ENCODE measurements at regions not wholly inside any gene's neighbourhood (a gene's known extent, or its start where the extent isn't known, plus 50 kb on each side); places are given as distances from the start of the nearest gene placed in this dataset.
A peak's percentile ranks its signal among the peaks of the same experiment; 100 is the strongest.
"Not testable (repeated sequence)": the region's sequence is repeated elsewhere in the genome, so short reads cannot be mapped to it uniquely, and the experiment has no call there.

- H3K9me3 Mint-ChIP-seq; DNase-seq; H3K4me1 Mint-ChIP-seq; H3K36me3 Mint-ChIP-seq; POLR2A ChIA-PET; H3K27ac Mint-ChIP-seq; ATAC-seq (ENCODE audit: low read depth); H3K4me3 Mint-ChIP-seq: not testable (repeated sequence)
- peaks cover 28% of the 10 kb centered on the region for H3K27me3 Mint-ChIP-seq
These were observed 242.5 kb downstream of the ZNF92 start for GRCh38 chr7:65616111-65616510.

- DNase-seq; POLR2A ChIA-PET; H3K4me3 Mint-ChIP-seq; H3K27ac Mint-ChIP-seq; ATAC-seq (ENCODE audit: low read depth); H3K9me3 Mint-ChIP-seq; H3K36me3 Mint-ChIP-seq; H3K4me1 Mint-ChIP-seq: not testable (repeated sequence)
- peaks cover 34% of the 10 kb centered on the region for H3K27me3 Mint-ChIP-seq
These were observed 246.6 kb downstream of the ZNF92 start for GRCh38 chr7:65620216-65620615.

GRCh38 chr7:65621580-65622201 is 248.0 kb downstream of the ZNF92 start:
- H3K4me3 Mint-ChIP-seq; H3K4me1 Mint-ChIP-seq; H3K9me3 Mint-ChIP-seq; POLR2A ChIA-PET; ATAC-seq (ENCODE audit: low read depth); H3K27ac Mint-ChIP-seq; H3K36me3 Mint-ChIP-seq: not testable (repeated sequence)
- peaks cover 36% of the 10 kb centered on the region for H3K27me3 Mint-ChIP-seq
- peak; percentile 44 for DNase-seq

GRCh38 chr7:65631236-65631635 is 241.6 kb upstream of the VKORC1L1 start:
- DNase-seq; H3K36me3 Mint-ChIP-seq; POLR2A ChIA-PET; H3K9me3 Mint-ChIP-seq; H3K27ac Mint-ChIP-seq; H3K4me3 Mint-ChIP-seq; H3K4me1 Mint-ChIP-seq; ATAC-seq (ENCODE audit: low read depth): not testable (repeated sequence)
- peaks cover 11% of the 10 kb centered on the region for H3K27me3 Mint-ChIP-seq

GRCh38 chr7:65633587-65634404 is 239.1 kb upstream of the VKORC1L1 start:
- H3K27me3 Mint-ChIP-seq; ATAC-seq (ENCODE audit: low read depth); DNase-seq; H3K27ac Mint-ChIP-seq; H3K9me3 Mint-ChIP-seq; H3K4me3 Mint-ChIP-seq; H3K4me1 Mint-ChIP-seq; POLR2A ChIA-PET; H3K36me3 Mint-ChIP-seq: not testable (repeated sequence)

GRCh38 chr7:65638918-65639317 is 234.0 kb upstream of the VKORC1L1 start:
- not testable (repeated sequence) for H3K4me1 Mint-ChIP-seq, H3K27me3 Mint-ChIP-seq, H3K9me3 Mint-ChIP-seq

GRCh38 chr7:65639717-65640116 is 233.2 kb upstream of the VKORC1L1 start:
- H3K36me3 Mint-ChIP-seq; H3K27ac Mint-ChIP-seq; H3K27me3 Mint-ChIP-seq; H3K4me3 Mint-ChIP-seq; DNase-seq; H3K9me3 Mint-ChIP-seq; ATAC-seq (ENCODE audit: low read depth); H3K4me1 Mint-ChIP-seq; POLR2A ChIA-PET: not testable (repeated sequence)

More at GRCh38 chr7:65638918-65639317, 234.0 kb upstream of the VKORC1L1 start:
- H3K27ac Mint-ChIP-seq; H3K36me3 Mint-ChIP-seq; H3K4me3 Mint-ChIP-seq; ATAC-seq (ENCODE audit: low read depth); POLR2A ChIA-PET; DNase-seq: not testable (repeated sequence)

GRCh38 chr7:65643498-65643897 is 229.4 kb upstream of the VKORC1L1 start:
- H3K36me3 Mint-ChIP-seq; DNase-seq; H3K4me3 Mint-ChIP-seq; H3K27me3 Mint-ChIP-seq; H3K4me1 Mint-ChIP-seq; H3K27ac Mint-ChIP-seq; H3K9me3 Mint-ChIP-seq; ATAC-seq (ENCODE audit: low read depth); POLR2A ChIA-PET: not testable (repeated sequence)

GRCh38 chr7:65647153-65647964 is 225.5 kb upstream of the VKORC1L1 start:
- H3K4me1 Mint-ChIP-seq; DNase-seq; POLR2A ChIA-PET; H3K9me3 Mint-ChIP-seq; ATAC-seq (ENCODE audit: low read depth); H3K36me3 Mint-ChIP-seq; H3K27me3 Mint-ChIP-seq; H3K27ac Mint-ChIP-seq; H3K4me3 Mint-ChIP-seq: not testable (repeated sequence)

GRCh38 chr7:65651174-65651573 is 221.7 kb upstream of the VKORC1L1 start:
- H3K4me3 Mint-ChIP-seq; H3K27ac Mint-ChIP-seq; H3K27me3 Mint-ChIP-seq; H3K9me3 Mint-ChIP-seq; DNase-seq; ATAC-seq (ENCODE audit: low read depth); POLR2A ChIA-PET; H3K36me3 Mint-ChIP-seq; H3K4me1 Mint-ChIP-seq: not testable (repeated sequence)

- H3K4me1 Mint-ChIP-seq; H3K36me3 Mint-ChIP-seq; ATAC-seq (ENCODE audit: low read depth); H3K27me3 Mint-ChIP-seq; POLR2A ChIA-PET; DNase-seq; H3K4me3 Mint-ChIP-seq; H3K9me3 Mint-ChIP-seq: not testable (repeated sequence)
- peak overlapping the region; percentile 76 for H3K27ac Mint-ChIP-seq
These were observed 220.9 kb upstream of the VKORC1L1 start for GRCh38 chr7:65651826-65652592.

GRCh38 chr7:65652669-65653068 is 220.2 kb upstream of the VKORC1L1 start:
- POLR2A ChIA-PET; H3K27me3 Mint-ChIP-seq; H3K4me3 Mint-ChIP-seq; ATAC-seq (ENCODE audit: low read depth); DNase-seq; H3K36me3 Mint-ChIP-seq; H3K9me3 Mint-ChIP-seq; H3K4me1 Mint-ChIP-seq: not testable (repeated sequence)
- H3K27ac Mint-ChIP-seq, result peak overlapping the region; percentile 52

- POLR2A ChIA-PET; H3K27ac Mint-ChIP-seq; H3K36me3 Mint-ChIP-seq; H3K4me3 Mint-ChIP-seq; DNase-seq; H3K27me3 Mint-ChIP-seq; H3K4me1 Mint-ChIP-seq; ATAC-seq (ENCODE audit: low read depth); H3K9me3 Mint-ChIP-seq: not testable (repeated sequence)
These were observed 216.2 kb upstream of the VKORC1L1 start for GRCh38 chr7:65656494-65657188.

Measured in activated naive CD8-positive, alpha-beta T cell treated with anti-CD3 and anti-CD28 coated beads, Interleukin-2, amount 10 ng/mL, durations not matched to agents 7 days and 5 days (primary cell).